HG03520 (cell line): ENCODE measurements at regions not wholly inside any gene's neighbourhood (a gene's known extent, or its start where the extent isn't known, plus 50 kb on each side); places are given as distances from the start of the nearest gene placed in this dataset.
"Not testable (repeated sequence)": the region's sequence is repeated elsewhere in the genome, so short reads cannot be mapped to it uniquely, and the experiment has no call there.

Experiments used
- ATAC-seq: cut with Tn5 transposase; IDR thresholded peaks from one replicate; pipeline ENCODE4 v1.9.1; 2021; ENCODE audit warnings: mild to moderate bottlenecking, moderate library complexity; ENCODE audit not compliant: unreplicated experiment

GRCh38 chr4:162945713-162946112 lies 221.0 kb downstream of the NAF1 start:
- no peak for ATAC-seq

- no peak for ATAC-seq
Observed at GRCh38 chr4:162943263-162943662, 223.4 kb downstream of the NAF1 start.

- no peak for ATAC-seq
Observed at GRCh38 chr4:162938738-162939485, 227.8 kb downstream of the NAF1 start.

GRCh38 chr4:162935214-162935613 lies 231.5 kb downstream of the NAF1 start:
- ATAC-seq, result no peak

GRCh38 chr4:162931286-162931685 lies 235.4 kb downstream of the NAF1 start:
- no peak for ATAC-seq

- ATAC-seq, result no peak
Observed at GRCh38 chr4:162921178-162921785, 245.4 kb downstream of the NAF1 start.

GRCh38 chr4:162920649-162921048 lies 246.0 kb downstream of the NAF1 start:
- ATAC-seq, result no peak

- no peak for ATAC-seq
Observed at GRCh38 chr4:162912482-162912881, 254.2 kb downstream of the NAF1 start.

- no peak for ATAC-seq
Observed at GRCh38 chr4:162911349-162911748, 255.3 kb downstream of the NAF1 start.

- no peak for ATAC-seq
Observed at GRCh38 chr4:162909952-162910351, 256.7 kb downstream of the NAF1 start.

- no peak for ATAC-seq
Observed at GRCh38 chr4:162894387-162894786, 272.3 kb downstream of the NAF1 start.

- ATAC-seq, result peak; percentile 98
Observed at GRCh38 chr4:162891788-162892707, 274.6 kb downstream of the NAF1 start.

GRCh38 chr4:162878096-162878495 lies 288.6 kb downstream of the NAF1 start:
- ATAC-seq, result no peak

GRCh38 chr4:162874748-162875147 lies 291.9 kb downstream of the NAF1 start:
- no peak for ATAC-seq

- ATAC-seq, result no peak
Observed at GRCh38 chr4:162871990-162872389, 294.7 kb downstream of the NAF1 start.

- no peak for ATAC-seq
Observed at GRCh38 chr4:162869157-162869556, 297.5 kb downstream of the NAF1 start.

GRCh38 chr4:162866565-162866964 lies 300.1 kb downstream of the NAF1 start:
- no peak for ATAC-seq

GRCh38 chr4:162865102-162865501 lies 301.6 kb downstream of the NAF1 start:
- ATAC-seq, result no peak

GRCh38 chr4:162853788-162854187 lies 312.9 kb downstream of the NAF1 start:
- ATAC-seq, result no peak

- no peak for ATAC-seq
Observed at GRCh38 chr4:162852642-162853041, 314.0 kb downstream of the NAF1 start.

GRCh38 chr4:162851241-162851758 lies 315.4 kb downstream of the NAF1 start:
- not testable (repeated sequence) for ATAC-seq
